Fibroblast of the aortic adventitia (primary cell): ENCODE measurements at regions not wholly inside any gene's neighbourhood (a gene's known extent, or its start where the extent isn't known, plus 50 kb on each side); places are given as distances from the start of the nearest gene placed in this dataset.

Experiments used
- DNase-seq: peaks from one replicate; pipeline ENCODE4 v3.0.0-alpha.2; 2010; ENCODE audit warnings: low read depth
- H3K4me3 ChIP-seq: 2 replicates; pipeline ENCODE4 v1.5.1; 2011; ENCODE audit warnings: low read depth, mild to moderate bottlenecking, control low read depth, low read length, moderate library complexity
- TF ChIP-seq, protein P1 (sequence below): IDR thresholded peaks from 2 replicates; pipeline ENCODE4 v1.5.1; 2011; ENCODE audit warnings: mild to moderate bottlenecking, low read length, control low read depth, inconsistent platforms; ENCODE audit not compliant: insufficient read depth

GRCh38 chr2:149739171-149739882, 151.8 kb upstream of the MMADHC start:
- H3K4me3 ChIP-seq = no peak overlapping the region

DNA sequence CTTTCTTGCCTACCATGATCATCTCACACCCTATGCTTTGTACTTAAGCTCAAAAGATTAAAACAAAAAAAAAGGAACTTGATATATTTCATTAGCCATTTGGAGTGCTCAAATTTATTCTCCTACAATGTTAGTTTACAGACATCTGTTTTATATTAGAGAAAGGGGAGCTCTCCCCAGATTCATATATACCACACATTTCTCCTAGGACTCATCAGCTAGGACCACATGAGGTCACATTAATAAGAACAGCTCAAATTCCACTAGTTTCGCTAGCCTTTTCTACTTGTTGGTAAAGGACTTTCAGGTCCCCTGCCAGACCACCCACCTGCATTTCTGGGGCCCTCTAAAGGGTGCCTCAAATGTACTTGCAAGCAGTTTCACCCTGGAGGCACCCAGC, 151.2 kb upstream of the MMADHC start:
- H3K4me3 ChIP-seq = no peak overlapping the region
- TF ChIP-seq, protein P1, sequence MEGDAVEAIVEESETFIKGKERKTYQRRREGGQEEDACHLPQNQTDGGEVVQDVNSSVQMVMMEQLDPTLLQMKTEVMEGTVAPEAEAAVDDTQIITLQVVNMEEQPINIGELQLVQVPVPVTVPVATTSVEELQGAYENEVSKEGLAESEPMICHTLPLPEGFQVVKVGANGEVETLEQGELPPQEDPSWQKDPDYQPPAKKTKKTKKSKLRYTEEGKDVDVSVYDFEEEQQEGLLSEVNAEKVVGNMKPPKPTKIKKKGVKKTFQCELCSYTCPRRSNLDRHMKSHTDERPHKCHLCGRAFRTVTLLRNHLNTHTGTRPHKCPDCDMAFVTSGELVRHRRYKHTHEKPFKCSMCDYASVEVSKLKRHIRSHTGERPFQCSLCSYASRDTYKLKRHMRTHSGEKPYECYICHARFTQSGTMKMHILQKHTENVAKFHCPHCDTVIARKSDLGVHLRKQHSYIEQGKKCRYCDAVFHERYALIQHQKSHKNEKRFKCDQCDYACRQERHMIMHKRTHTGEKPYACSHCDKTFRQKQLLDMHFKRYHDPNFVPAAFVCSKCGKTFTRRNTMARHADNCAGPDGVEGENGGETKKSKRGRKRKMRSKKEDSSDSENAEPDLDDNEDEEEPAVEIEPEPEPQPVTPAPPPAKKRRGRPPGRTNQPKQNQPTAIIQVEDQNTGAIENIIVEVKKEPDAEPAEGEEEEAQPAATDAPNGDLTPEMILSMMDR = no peak
- DNase-seq = no peak

More at GRCh38 chr2:149739171-149739882, 151.8 kb upstream of the MMADHC start:
- no peak for DNase-seq
- TF ChIP-seq, protein P1 = no peak

- TF ChIP-seq, protein P1 = no peak
- no peak for DNase-seq
- no peak overlapping the region for H3K4me3 ChIP-seq
Measured at GRCh38 chr2:149737896-149738295, 150.3 kb upstream of the MMADHC start.

DNA sequence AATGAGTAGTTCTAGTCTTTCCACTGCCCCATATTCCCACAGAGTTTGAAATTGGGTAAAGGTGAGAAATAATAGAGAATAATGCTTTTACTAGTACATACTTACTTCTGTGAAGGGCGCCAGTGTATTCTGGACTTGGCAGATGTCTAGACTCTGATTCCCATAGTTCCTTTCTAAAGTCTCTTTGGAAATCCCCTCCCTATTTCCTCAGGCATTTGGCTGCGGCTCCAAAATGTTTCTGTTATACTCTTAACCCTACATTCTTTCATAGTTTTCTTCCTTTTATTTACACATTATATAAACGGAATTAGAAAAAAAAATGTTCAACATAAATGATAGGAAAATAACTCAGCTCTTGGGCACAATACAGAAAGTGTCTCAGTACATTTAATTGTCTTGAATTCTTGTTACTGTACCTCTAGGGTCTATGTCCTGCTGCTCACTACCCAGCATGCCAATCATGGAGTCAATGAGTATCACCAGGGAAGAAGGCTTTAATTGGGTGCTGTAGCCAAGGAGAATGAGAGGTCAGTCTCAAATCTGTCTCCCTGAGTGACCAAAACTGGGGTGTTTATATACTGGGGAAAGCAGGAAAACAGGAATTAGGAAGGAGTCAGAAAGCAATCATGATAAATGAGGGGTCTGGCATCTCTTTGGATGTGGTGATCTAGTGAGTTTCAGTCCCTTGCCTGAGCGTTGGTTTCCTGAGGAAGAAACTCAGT, 147.8 kb upstream of the MMADHC start:
- TF ChIP-seq, protein P1 = no peak
- H3K4me3 ChIP-seq = no peak overlapping the region
- peak; percentile 81 for DNase-seq

GRCh38 chr2:149733936-149734685, 146.5 kb upstream of the MMADHC start:
- DNase-seq = peak; percentile 94
- TF ChIP-seq, protein P1 = no peak
- H3K4me3 ChIP-seq = no peak overlapping the region

DNA sequence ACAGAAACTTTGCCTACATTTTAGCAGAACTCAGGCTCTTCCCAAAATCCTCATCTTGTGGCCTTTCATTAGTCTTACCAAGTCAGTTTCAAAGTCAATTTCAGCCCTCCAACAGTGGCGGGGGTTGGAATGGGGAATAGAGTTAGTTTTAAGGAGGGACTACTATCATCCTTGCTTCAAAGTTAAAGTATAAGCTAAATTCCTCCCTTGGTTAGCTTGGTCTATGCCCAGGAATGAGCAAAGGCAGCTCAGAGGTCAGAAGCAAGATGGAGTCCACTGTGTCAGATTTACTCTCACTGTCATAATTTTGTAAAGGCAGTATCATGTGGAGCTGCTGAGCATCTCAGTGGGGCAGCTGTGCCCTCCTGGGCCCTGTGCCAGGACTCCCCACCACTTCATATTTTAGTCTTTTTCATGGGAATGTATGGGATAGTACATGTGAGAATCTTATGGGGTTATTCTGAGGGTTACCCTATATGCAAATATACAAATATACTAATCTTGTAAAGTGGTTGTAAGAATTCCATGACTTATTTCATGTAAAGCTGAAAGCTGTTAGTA, 145.2 kb upstream of the MMADHC start:
- TF ChIP-seq, protein P1 = no peak
- no peak for DNase-seq

More for the DNA sequence above, 145.2 kb upstream of the MMADHC start:
- H3K4me3 ChIP-seq = no peak overlapping the region
